Mucosa of descending colon (tissue), 3 donors: ENCODE measurements at regions not wholly inside any gene's neighbourhood (a gene's known extent, or its start where the extent isn't known, plus 50 kb on each side); places are given as distances from the start of the nearest gene placed in this dataset.
A peak's percentile ranks its signal among the peaks of the same experiment; 100 is the strongest.

Experiments used
- ATAC-seq: fragments of 200-7000 bp; cut with Tn5 transposase; one replicate; pipeline ENCODE4 v1.9.1; 2020; ENCODE audit warnings: mild to moderate bottlenecking, moderate library complexity
- DNase-seq, 3 donors: peaks; one replicate each; pipeline ENCODE4 v3.0.0-alpha.2; 2020
- H3K36me3 ChIP-seq: fragments of 200-600 bp; one replicate; pipeline ENCODE4 v1.8.0; 2021; ENCODE audit warnings: low read depth, mild to moderate bottlenecking
- H3K4me1 ChIP-seq: fragments of 200-600 bp; one replicate; pipeline ENCODE4 v1.8.0; 2021; ENCODE audit warnings: low read depth, mild to moderate bottlenecking
- H3K4me3 ChIP-seq: fragments of 200-600 bp; one replicate; pipeline ENCODE4 v1.8.0; 2021; ENCODE audit warnings: mild to moderate bottlenecking
- H3K9me3 ChIP-seq: fragments of 200-600 bp; one replicate; pipeline ENCODE4 v1.8.0; 2021; ENCODE audit warnings: mild to moderate bottlenecking
- CTCF ChIP-seq: fragments of 200-600 bp; IDR thresholded peaks from one replicate; pipeline ENCODE4 v1.8.0; 2022; ENCODE audit warnings: antibody characterized with exemption, mild to moderate bottlenecking
- intact Hi-C, 2 donors: fragments of 100-400 bp; cut with DNase I in 1 of 2; cut with micrococcal nuclease in 1 of 2; formaldehyde crosslinking; loops; one replicate each; pipeline versions ENCODE4 v1.11.0 to v1.11.1; 2022; cut with DNase I, micrococcal nuclease
- donor health status: DM: no; HTN: no; CAD: no; lungs with moderate emphysema.
- donor health status: DM: no; HTN: no; CAD: no.
- donor health status: DM: no; HTN: yes; CAD: no.

- DNase-seq, result no peak
Observed at GRCh38 chr17:14664511-14664910, 363.6 kb downstream of the HS3ST3B1 start.

GRCh38 chr17:14641117-14641516 is 340.2 kb downstream of the HS3ST3B1 start:
- ATAC-seq (no peak), DNase-seq (no peak)
- no peaks in the 10 kb centered on the region for H3K4me1 ChIP-seq
- no peaks in the 10 kb centered on the region for H3K36me3 ChIP-seq
- intact Hi-C loops, result no loop called here
- H3K4me3 ChIP-seq, result no peak overlapping the region
- TF ChIP-seq CTCF, result no peak
- peaks cover 3% of the 10 kb centered on the region for H3K9me3 ChIP-seq

More at GRCh38 chr17:14664511-14664910, 363.6 kb downstream of the HS3ST3B1 start:
- Histone ChIP-seq H3K4me3 (no peak overlapping the region), H3K4me1 (no peaks in the 10 kb centered on the region), H3K36me3 (no peaks in the 10 kb centered on the region), H3K9me3 (peaks cover 2% of the 10 kb centered on the region)
- ATAC-seq, result no peak
- no peak for TF ChIP-seq CTCF
- intact Hi-C loops, result no loop called here

GRCh38 chr17:14637260-14637659 is 336.4 kb downstream of the HS3ST3B1 start:
- DNase-seq (no peak), ATAC-seq (no peak)
- Histone ChIP-seq H3K4me1 (no peaks in the 10 kb centered on the region), H3K4me3 (no peak overlapping the region), H3K9me3 (peaks cover 9% of the 10 kb centered on the region), H3K36me3 (no peaks in the 10 kb centered on the region)
- no peak for TF ChIP-seq CTCF
- intact Hi-C loops, result no loop called here

GRCh38 chr17:14630621-14631020 is 329.7 kb downstream of the HS3ST3B1 start:
- TF ChIP-seq CTCF, result no peak
- Histone ChIP-seq H3K4me3 (no peak overlapping the region), H3K4me1 (no peaks in the 10 kb centered on the region), H3K36me3 (no peaks in the 10 kb centered on the region), H3K9me3 (peaks cover 4% of the 10 kb centered on the region)
- intact Hi-C loops, result no loop called here
- DNase-seq (no peak), ATAC-seq (no peak)

GRCh38 chr17:14630046-14630445 is 329.2 kb downstream of the HS3ST3B1 start:
- Histone ChIP-seq H3K9me3 (peaks cover 4% of the 10 kb centered on the region), H3K4me1 (no peaks in the 10 kb centered on the region), H3K36me3 (no peaks in the 10 kb centered on the region), H3K4me3 (no peak overlapping the region)
- intact Hi-C loops, result no loop called here
- no peak for TF ChIP-seq CTCF
- DNase-seq, result no peak
- ATAC-seq, result no peak

- DNase-seq (peak in 1 of 3 donors; percentile 2), ATAC-seq (no peak)
- no peaks in the 10 kb centered on the region for H3K9me3 ChIP-seq
- intact Hi-C loops, result no loop called here
- H3K4me3 ChIP-seq, result no peak overlapping the region
- no peak for TF ChIP-seq CTCF
- H3K36me3 ChIP-seq, result no peaks in the 10 kb centered on the region
- no peaks in the 10 kb centered on the region for H3K4me1 ChIP-seq
Observed at GRCh38 chr17:14622615-14623101, 321.8 kb downstream of the HS3ST3B1 start.
